K562 (cell line): ENCODE measurements at regions not wholly inside any gene's neighbourhood (a gene's known extent, or its start where the extent isn't known, plus 50 kb on each side); places are given as distances from the start of the nearest gene placed in this dataset.

ENCODE experiments used
- ATAC-seq: fragments of 200-7000 bp; cut with Tn5 transposase; 3 replicates; pipeline ENCODE4 v1.9.1; 2020; ENCODE audit warnings: moderate library complexity
- BruUV-seq: library from RNA; stranded (reverse); fragments of 400-500 nt; replicated peaks from 2 replicates; lab custom pipeline; 2021; lab: Mats Ljungman, UMichigan
- CTCF ChIA-PET: fragments of 300-600 bp; formaldehyde crosslinking; extraction: SDS; loops from one replicate; lab custom pipeline; 2021; ENCODE audit warnings: low intra/inter-chr PET ratio; lab: Yijun Ruan, JAX
- POLR2A ChIA-PET: fragments of 300-600, 350-650 bp; sonication (Branson Sonifier 250); formaldehyde crosslinking; extraction: SDS; loops from one replicate; lab custom pipeline; 2021; ENCODE audit warnings: antibody characterized with exemption, inconsistent platforms; lab: Yijun Ruan, JAX
- DNase-seq, 4 experiments: peaks; one replicate each; pipeline versions ENCODE4 v3.0.0 to v3.0.0-alpha.2; 2011 to 2018; ENCODE audit warnings: low spot score in 3 of 4, mixed read lengths in 3 of 4; ENCODE audit errors: extremely low read depth in 1 of 4
- FAIRE-seq: peaks from 2 replicates; lab custom pipeline; 2011; peaks lifted over from hg19 to GRCh38; lab: Jason Lieb, UNC
- H2AFZ ChIP-seq: 2 replicates; pipeline ENCODE4 v1.6.0; 2011; ENCODE audit warnings: low read depth, low read length, control low read depth, inconsistent platforms
- H3K27ac ChIP-seq: fragments of 200-600 bp; 3 replicates; pipeline ENCODE4 v1.8.0; 2011; ENCODE audit warnings: low read depth, mild to moderate bottlenecking, control low read depth, inconsistent platforms, low read length, moderate library complexity, mixed read lengths; ENCODE audit errors: extremely low read depth
- H3K27me3 ChIP-seq, 2 experiments: fragments of 300-600 bp in 1 of 2; 2 replicates in 1 of 2; 3 replicates in 1 of 2; pipeline versions ENCODE4 v1.6.0 to v1.8.0; 2011; ENCODE audit warnings: inconsistent platforms in 2 of 2, low read length in 2 of 2, mild to moderate bottlenecking in 1 of 2, mixed read lengths in 1 of 2, moderate library complexity in 1 of 2; ENCODE audit not compliant: control insufficient read depth in 2 of 2, insufficient read depth in 2 of 2
- H3K36me3 ChIP-seq: fragments of 300-600 bp; 3 replicates; pipeline ENCODE4 v1.8.0; 2011; ENCODE audit warnings: mild to moderate bottlenecking, low read length, inconsistent platforms; ENCODE audit not compliant: control insufficient read depth, insufficient read depth
- H3K4me1 ChIP-seq, 2 experiments: fragments of 200-600 bp in 1 of 2; replicated peaks in 1 of 2; 2 replicates in 1 of 2; 3 replicates in 1 of 2; pipeline versions ENCODE4 v1.5.1 to v1.8.0; 2011; ENCODE audit warnings: inconsistent platforms in 2 of 2, low read length in 2 of 2, mild to moderate bottlenecking in 1 of 2, mixed read lengths in 1 of 2, moderate library complexity in 1 of 2; ENCODE audit not compliant: control insufficient read depth in 2 of 2, insufficient read depth in 2 of 2
- H3K4me2 ChIP-seq: 2 replicates; pipeline ENCODE4 v1.6.1; 2011; ENCODE audit warnings: low read length, control low read depth, inconsistent platforms, mixed read lengths; ENCODE audit not compliant: insufficient read depth
- H3K4me3 ChIP-seq: fragments of 200-600 bp; sonication (generic), shearing (Covaris generic); 2 replicates; pipeline ENCODE4 v1.5.1; 2016; ENCODE audit warnings: control low read depth, inconsistent platforms
- H3K79me2 ChIP-seq: fragments of 200-600 bp; 3 replicates; pipeline ENCODE4 v1.8.0; 2011; ENCODE audit warnings: low read length, inconsistent platforms; ENCODE audit not compliant: control insufficient read depth, insufficient read depth
- H3K9ac ChIP-seq, 2 experiments: 2 replicates each; pipeline versions ENCODE4 v1.6.0 to v1.6.1; 2011; ENCODE audit warnings: low read depth in 2 of 2, low read length in 2 of 2, control low read depth in 1 of 2, inconsistent platforms in 1 of 2, mild to moderate bottlenecking in 1 of 2, mixed read lengths in 1 of 2; ENCODE audit not compliant: insufficient read depth in 1 of 2
- H3K9me1 ChIP-seq: one replicate; pipeline ENCODE4 v1.6.0; 2011; ENCODE audit warnings: inconsistent platforms, mild to moderate bottlenecking, low read length, moderate library complexity; ENCODE audit not compliant: control insufficient read depth, insufficient read depth
- H3K9me3 ChIP-seq: replicated peaks from 2 replicates; pipeline ENCODE4 v1.5.1; 2011; ENCODE audit warnings: low read depth, low read length, inconsistent platforms; ENCODE audit not compliant: control insufficient read depth, insufficient read depth
- H4K20me1 ChIP-seq: replicated peaks from 2 replicates; pipeline ENCODE4 v1.6.1; 2011; ENCODE audit warnings: low read length, inconsistent platforms, mixed read lengths; ENCODE audit not compliant: control insufficient read depth, insufficient read depth
- ARID2 ChIP-seq: fragments of 450-650 bp; IDR thresholded peaks from 2 replicates; pipeline ENCODE4 v1.6.1; 2017; ENCODE audit warnings: antibody characterized with exemption, mild to moderate bottlenecking
- CEBPB ChIP-seq: fragments of 450-650 bp; IDR thresholded peaks from 2 replicates; pipeline ENCODE4 v1.6.1; 2016; ENCODE audit warnings: missing genetic modification characterization, missing compliant biosample characterization
- FUS ChIP-seq: fragments of 200-400 bp; formaldehyde crosslinking; optimal IDR thresholded peaks from 2 replicates; pipeline ENCODE3; 2017; ENCODE audit warnings: low read depth, low read length
- MYBL2 ChIP-seq, 2 experiments: fragments of 450-650 bp in 1 of 2; sonication (generic) in 1 of 2; formaldehyde crosslinking in 1 of 2; IDR thresholded peaks; 2 replicates each; pipeline versions ENCODE4 v1.6.1 to v1.8.1; 2017 to 2022; ENCODE audit warnings: borderline replicate concordance in 1 of 2, inconsistent platforms in 1 of 2, low read depth in 1 of 2, mild to moderate bottlenecking in 1 of 2, missing genetic modification reagents in 1 of 2, moderate library complexity in 1 of 2
- NCOA6 ChIP-seq: fragments of 450-650 bp; IDR thresholded peaks from 2 replicates; pipeline ENCODE4 v1.6.1; 2017; ENCODE audit warnings: mild to moderate bottlenecking
- TARDBP ChIP-seq: fragments of 450-650 bp; IDR thresholded peaks from 2 replicates; pipeline ENCODE4 v1.6.1; 2016
- TEAD2 ChIP-seq: fragments of 450-650 bp; IDR thresholded peaks from 2 replicates; pipeline ENCODE4 v1.6.1; 2016; ENCODE audit warnings: missing genetic modification characterization, control low read depth, missing compliant biosample characterization
- ZNF239 ChIP-seq: fragments of 250-450 bp; sonication (Bioruptor Pico); IDR thresholded peaks from 2 replicates; pipeline ENCODE4 v1.4.0; 2020; ENCODE audit warnings: mild to moderate bottlenecking
- ZNF347 ChIP-seq: fragments of 450-650 bp; formaldehyde crosslinking; IDR thresholded peaks from 2 replicates; pipeline ENCODE4 v1.4.0; 2020; ENCODE audit warnings: low read depth, mild to moderate bottlenecking, moderate library complexity
- ZNF408 ChIP-seq: fragments of 250-450 bp; sonication (Bioruptor Pico); IDR thresholded peaks from 2 replicates; pipeline ENCODE4 v1.4.0; 2020; ENCODE audit warnings: low read depth, mild to moderate bottlenecking, moderate library complexity
- WGBS: fragments of 100-300 bp; shearing (Covaris generic); methylation state at CpG from one replicate; pipeline ENCODE4 v1.1.6; 2016; ENCODE audit warnings: low coverage, mixed read lengths; ENCODE audit not compliant: insufficient coverage; ENCODE audit errors: missing lambda C conversion rate; 5-methylcytosine and 5-hydroxymethylcytosine counted together
- in situ Hi-C: fragments of 300-500 bp; cut with MboI; formaldehyde crosslinking; loops from 4 replicates; pipeline ENCODE4 v1.15.0; 2018; ENCODE audit warnings: inconsistent platforms, mixed read lengths
- intact Hi-C: fragments of 100-400 bp; cut with micrococcal nuclease; formaldehyde crosslinking; loops from 2 replicates; pipeline ENCODE4 v1.14.2; 2022
- TF ChIP-seq, protein P1 (sequence below): fragments of 250-450 bp; sonication (Bioruptor Pico); IDR thresholded peaks from 2 replicates; pipeline ENCODE4 v1.4.0; 2020; ENCODE audit warnings: mild to moderate bottlenecking, moderate library complexity
- TF ChIP-seq, protein P2 (sequence below): fragments of 250-450 bp; sonication (Bioruptor Pico); IDR thresholded peaks from 2 replicates; pipeline ENCODE4 v1.5.0; 2022; ENCODE audit warnings: mild to moderate bottlenecking

DNA sequence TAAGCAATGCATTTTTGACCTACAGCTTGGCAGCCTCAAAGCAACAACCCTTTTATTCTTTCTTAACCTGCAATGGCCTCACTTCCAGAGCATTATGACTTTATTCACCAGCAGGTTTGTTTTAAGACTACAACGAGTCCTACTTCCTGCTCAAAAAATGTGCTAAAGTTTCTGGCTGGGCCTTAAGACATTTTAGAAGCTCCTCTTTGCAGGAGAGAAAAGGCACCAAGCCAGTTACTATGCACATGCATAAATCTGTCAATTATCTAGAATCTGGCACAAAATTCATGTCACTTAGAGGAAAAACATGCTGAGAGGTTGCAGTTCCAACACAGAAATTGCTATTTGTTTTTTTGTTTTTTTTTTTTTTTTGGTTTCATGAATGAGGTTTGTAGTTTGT is 223.0 kb upstream of the EPHA5 start:
- H3K79me2 ChIP-seq: no peaks in the 10 kb centered on the region
- ChIA-PET CTCF (no interaction called here), POLR2A (no interaction called here)
- no TSS peak for BruUV-seq
- H4K20me1 ChIP-seq: no peaks in the 10 kb centered on the region
- H3K9me3 ChIP-seq: no peaks in the 10 kb centered on the region
- no peaks in the 10 kb centered on the region for H3K9me1 ChIP-seq
- H3K4me2 ChIP-seq: no peak overlapping the region
- FAIRE-seq: no peak
- in situ Hi-C loops: no loop called here
- H3K4me1 ChIP-seq: no peaks in the 10 kb centered on the region
- intact Hi-C loops: no loop called here
- DNase-seq: no peak
- H2AFZ ChIP-seq: no peak overlapping the region
- WGBS: 0% methylated on average over 1 of the region's 1 CpG
- no peak overlapping the region for H3K9ac ChIP-seq
- no peak overlapping the region for H3K27ac ChIP-seq
- ATAC-seq: no peak
- TF ChIP-seq, protein P1, sequence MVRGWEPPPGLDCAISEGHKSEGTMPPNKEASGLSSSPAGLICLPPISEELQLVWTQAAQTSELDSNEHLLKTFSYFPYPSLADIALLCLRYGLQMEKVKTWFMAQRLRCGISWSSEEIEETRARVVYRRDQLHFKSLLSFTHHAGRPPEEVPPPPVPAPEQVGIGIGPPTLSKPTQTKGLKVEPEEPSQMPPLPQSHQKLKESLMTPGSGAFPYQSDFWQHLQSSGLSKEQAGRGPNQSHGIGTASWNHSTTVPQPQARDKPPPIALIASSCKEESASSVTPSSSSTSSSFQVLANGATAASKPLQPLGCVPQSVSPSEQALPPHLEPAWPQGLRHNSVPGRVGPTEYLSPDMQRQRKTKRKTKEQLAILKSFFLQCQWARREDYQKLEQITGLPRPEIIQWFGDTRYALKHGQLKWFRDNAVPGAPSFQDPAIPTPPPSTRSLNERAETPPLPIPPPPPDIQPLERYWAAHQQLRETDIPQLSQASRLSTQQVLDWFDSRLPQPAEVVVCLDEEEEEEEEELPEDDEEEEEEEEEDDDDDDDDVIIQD (CRISPR knock-in tag): no peak
- TF ChIP-seq ZNF408 (CRISPR knock-in tag) (no peak), FUS (no peak), ARID2 (no peak), ZNF347 (CRISPR knock-in tag) (no peak)
- H3K4me3 ChIP-seq: no peak overlapping the region
- no peaks in the 10 kb centered on the region for H3K36me3 ChIP-seq
- no peaks in the 10 kb centered on the region for H3K27me3 ChIP-seq

DNA sequence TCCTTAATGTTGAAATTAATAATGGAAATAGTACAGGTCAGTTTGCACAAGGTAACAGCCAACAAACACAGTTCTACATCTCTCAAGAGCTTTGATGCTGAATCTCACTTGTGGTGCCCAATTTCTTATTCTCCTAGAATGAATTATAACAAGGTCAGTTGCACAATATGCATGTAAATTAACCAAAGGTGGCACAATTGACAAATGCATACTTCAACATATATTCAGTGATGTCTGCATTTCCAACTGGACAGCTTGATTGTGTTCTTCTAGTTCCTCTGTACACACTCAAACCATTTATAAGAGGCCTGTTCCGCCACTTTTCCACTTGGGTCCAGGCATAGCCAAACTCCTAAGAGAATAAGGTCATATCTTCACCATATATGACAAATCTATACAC is 210.3 kb upstream of the EPHA5 start:
- DNase-seq (no peak), FAIRE-seq (no peak), ATAC-seq (no peak)
- Histone ChIP-seq H4K20me1 (no peaks in the 10 kb centered on the region), H3K27me3 (no peaks in the 10 kb centered on the region), H3K9me1 (no peaks in the 10 kb centered on the region), H3K79me2 (no peaks in the 10 kb centered on the region), H3K9me3 (no peaks in the 10 kb centered on the region), H3K36me3 (no peaks in the 10 kb centered on the region), H3K4me3 (no peak overlapping the region), H3K9ac (no peak overlapping the region), H3K4me1 (no peaks in the 10 kb centered on the region), H2AFZ (no peak overlapping the region), H3K27ac (no peak overlapping the region), H3K4me2 (no peak overlapping the region)
- in situ Hi-C loops: no loop called here
- BruUV-seq: no TSS peak
- ChIA-PET POLR2A (no interaction called here), CTCF (no interaction called here)
- intact Hi-C loops: no loop called here
- 0 out of 2 replicates have a peak, but pooled peaks have one; percentile 6 for TF ChIP-seq CEBPB (tag)
- no peak for TF ChIP-seq ZNF239
- no peak for TF ChIP-seq NCOA6
- TF ChIP-seq TARDBP: no peak
- no peak for TF ChIP-seq MYBL2 (IDR thresholded peaks at IDR 0.05; ENCODE audit: low read depth)
- TF ChIP-seq MYBL2 (CRISPR knock-in tag; IDR thresholded peaks at IDR 0.05; ENCODE audit: borderline replicate concordance): no peak
- TF ChIP-seq TEAD2 (tag): no peak
- TF ChIP-seq, protein P2, sequence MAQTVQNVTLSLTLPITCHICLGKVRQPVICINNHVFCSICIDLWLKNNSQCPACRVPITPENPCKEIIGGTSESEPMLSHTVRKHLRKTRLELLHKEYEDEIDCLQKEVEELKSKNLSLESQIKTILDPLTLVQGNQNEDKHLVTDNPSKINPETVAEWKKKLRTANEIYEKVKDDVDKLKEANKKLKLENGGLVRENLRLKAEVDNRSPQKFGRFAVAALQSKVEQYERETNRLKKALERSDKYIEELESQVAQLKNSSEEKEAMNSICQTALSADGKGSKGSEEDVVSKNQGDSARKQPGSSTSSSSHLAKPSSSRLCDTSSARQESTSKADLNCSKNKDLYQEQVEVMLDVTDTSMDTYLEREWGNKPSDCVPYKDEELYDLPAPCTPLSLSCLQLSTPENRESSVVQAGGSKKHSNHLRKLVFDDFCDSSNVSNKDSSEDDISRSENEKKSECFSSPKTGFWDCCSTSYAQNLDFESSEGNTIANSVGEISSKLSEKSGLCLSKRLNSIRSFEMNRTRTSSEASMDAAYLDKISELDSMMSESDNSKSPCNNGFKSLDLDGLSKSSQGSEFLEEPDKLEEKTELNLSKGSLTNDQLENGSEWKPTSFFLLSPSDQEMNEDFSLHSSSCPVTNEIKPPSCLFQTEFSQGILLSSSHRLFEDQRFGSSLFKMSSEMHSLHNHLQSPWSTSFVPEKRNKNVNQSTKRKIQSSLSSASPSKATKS (CRISPR knock-in tag): no peak
- WGBS: 0% methylated on average over 1 of the region's 1 CpG
